ENCODE measurements at regions not wholly inside any gene's neighbourhood (a gene's known extent, or its start where the extent isn't known, plus 50 kb on each side); places are given as distances from the start of the nearest gene placed in this dataset.
A peak's percentile ranks its signal among the peaks of the same experiment; 100 is the strongest.

- Histone ChIP-seq H3K36me3 (ENCODE audit: insufficient read depth, low read length) (no peaks in the 10 kb centered on the region), H3K9me3 (ENCODE audit: low read length) (no peaks in the 10 kb centered on the region), H2AFZ (ENCODE audit: low read depth, low read length) (no peak overlapping the region), H3K27me3 (ENCODE audit: insufficient read depth, low read length) (no peaks in the 10 kb centered on the region), H3K4me1 (ENCODE audit: insufficient read depth, low read length) (no peaks in the 10 kb centered on the region), H3K4me3 (ENCODE audit: low read length) (no peak overlapping the region)
These were observed 188.0 kb downstream of the PMP22 start for GRCh38 chr17:15076991-15077663.

DNA sequence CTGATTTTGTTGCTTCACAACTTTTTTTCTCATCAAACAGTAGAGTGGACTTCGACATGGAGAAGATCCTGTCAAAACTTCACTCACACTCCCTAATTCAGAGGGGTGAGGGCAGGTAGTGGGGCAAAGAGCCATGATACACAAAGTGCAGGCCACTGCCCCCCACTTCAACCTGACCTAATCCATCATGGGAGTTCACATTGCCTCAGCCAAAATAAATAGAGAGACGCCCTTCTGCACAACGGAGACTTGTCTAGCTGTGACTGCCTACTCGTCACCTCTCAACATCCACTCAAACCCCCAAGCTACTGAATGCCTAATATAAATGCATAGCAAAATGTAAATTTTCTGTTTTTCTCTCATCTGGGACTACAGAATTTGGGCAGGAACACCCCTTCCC is 213.2 kb downstream of the PMP22 start:
- Histone ChIP-seq H3K4me3 (ENCODE audit: low read length) (no peak overlapping the region), H3K9me3 (ENCODE audit: low read length) (no peaks in the 10 kb centered on the region), H3K27me3 (ENCODE audit: insufficient read depth, low read length) (no peaks in the 10 kb centered on the region), H3K4me1 (ENCODE audit: insufficient read depth, low read length) (peaks cover 5% of the 10 kb centered on the region), H3K36me3 (ENCODE audit: insufficient read depth, low read length) (no peaks in the 10 kb centered on the region), H2AFZ (ENCODE audit: low read depth, low read length) (no peak overlapping the region)

DNA sequence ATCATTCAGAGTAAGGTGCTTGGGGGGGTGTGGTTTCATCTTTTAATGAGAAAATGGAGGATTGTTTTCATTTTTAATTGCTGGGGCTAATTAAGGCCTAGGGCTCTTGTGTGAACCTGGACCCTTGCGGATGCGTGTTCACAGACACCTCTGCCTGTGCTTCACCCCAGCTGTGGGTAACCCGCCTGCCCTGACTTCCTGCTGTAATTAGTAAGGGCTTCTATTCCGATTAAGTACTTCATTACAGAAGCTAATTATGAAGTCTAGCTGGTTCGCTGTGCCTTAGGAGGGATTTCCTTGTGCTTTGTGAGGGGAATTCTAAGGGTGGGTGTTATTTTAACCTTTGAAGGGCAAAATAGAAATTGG is 215.3 kb downstream of the PMP22 start:
- Histone ChIP-seq H2AFZ (ENCODE audit: low read depth, low read length) (peak overlapping the region; percentile 22), H3K4me3 (ENCODE audit: low read length) (no peak overlapping the region), H3K27me3 (ENCODE audit: insufficient read depth, low read length) (no peaks in the 10 kb centered on the region), H3K36me3 (ENCODE audit: insufficient read depth, low read length) (no peaks in the 10 kb centered on the region), H3K4me1 (ENCODE audit: insufficient read depth, low read length) (peaks cover 5% of the 10 kb centered on the region), H3K9me3 (ENCODE audit: low read length) (no peaks in the 10 kb centered on the region)

GRCh38 chr17:15048933-15049794 is 216.0 kb downstream of the PMP22 start:
- Histone ChIP-seq H3K4me1 (ENCODE audit: insufficient read depth, low read length) (peaks cover 5% of the 10 kb centered on the region), H3K9me3 (ENCODE audit: low read length) (no peaks in the 10 kb centered on the region), H3K27me3 (ENCODE audit: insufficient read depth, low read length) (no peaks in the 10 kb centered on the region), H2AFZ (ENCODE audit: low read depth, low read length) (peak overlapping the region; percentile 22), H3K36me3 (ENCODE audit: insufficient read depth, low read length) (no peaks in the 10 kb centered on the region), H3K4me3 (ENCODE audit: low read length) (no peak overlapping the region)

DNA sequence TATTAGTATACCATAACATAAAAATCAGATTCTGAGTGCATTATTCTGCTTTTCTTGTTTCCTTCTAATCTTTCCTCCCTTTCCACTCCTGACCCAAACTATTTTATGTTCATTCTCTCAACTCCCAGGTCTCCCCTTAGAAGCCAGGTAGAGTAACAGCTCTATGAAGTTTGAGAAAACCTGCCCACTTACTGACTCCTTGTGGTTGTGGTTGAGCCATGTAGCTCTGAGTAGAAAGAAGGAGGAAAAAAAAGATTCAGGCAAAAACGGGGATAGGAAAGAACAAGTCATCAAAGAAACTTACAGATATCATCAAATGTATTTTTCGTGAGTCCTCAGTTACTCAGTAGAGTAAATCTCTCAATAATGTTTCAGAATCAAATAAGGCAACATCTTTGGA is 216.7 kb downstream of the PMP22 start:
- H3K27me3 ChIP-seq (ENCODE audit: insufficient read depth, low read length): no peaks in the 10 kb centered on the region
- H2AFZ ChIP-seq (ENCODE audit: low read depth, low read length): no peak overlapping the region
- H3K4me1 ChIP-seq (ENCODE audit: insufficient read depth, low read length): peaks cover 5% of the 10 kb centered on the region
- no peak overlapping the region for H3K4me3 ChIP-seq (ENCODE audit: low read length)
- H3K36me3 ChIP-seq (ENCODE audit: insufficient read depth, low read length): no peaks in the 10 kb centered on the region
- H3K9me3 ChIP-seq (ENCODE audit: low read length): no peaks in the 10 kb centered on the region

GRCh38 chr17:15042311-15042710 is 222.8 kb downstream of the PMP22 start:
- peaks cover 2% of the 10 kb centered on the region for H3K27me3 ChIP-seq (ENCODE audit: insufficient read depth, low read length)
- no peaks in the 10 kb centered on the region for H3K4me1 ChIP-seq (ENCODE audit: insufficient read depth, low read length)
- H2AFZ ChIP-seq (ENCODE audit: low read depth, low read length): no peak overlapping the region
- no peaks in the 10 kb centered on the region for H3K36me3 ChIP-seq (ENCODE audit: insufficient read depth, low read length)
- H3K4me3 ChIP-seq (ENCODE audit: low read length): no peak overlapping the region
- H3K9me3 ChIP-seq (ENCODE audit: low read length): no peaks in the 10 kb centered on the region

DNA sequence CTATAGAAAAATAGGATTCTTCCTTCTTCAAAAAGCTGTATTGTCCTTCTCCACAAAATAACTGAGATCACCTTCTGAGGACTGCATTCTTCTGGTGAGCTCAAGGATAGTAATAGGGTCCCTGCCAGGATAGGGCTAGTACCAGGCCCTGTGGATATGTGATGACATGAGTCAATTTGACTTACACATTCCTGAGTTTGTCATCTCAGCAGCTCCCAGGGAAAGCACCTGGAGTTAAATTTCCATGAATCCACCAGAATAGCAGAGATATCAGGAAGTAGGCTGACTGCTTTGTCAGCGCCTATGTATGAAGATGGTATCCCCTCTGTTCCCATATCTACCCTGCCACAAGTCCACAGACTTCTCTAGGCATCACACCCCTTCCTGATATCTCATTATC is 225.8 kb downstream of the PMP22 start:
- H3K27me3 ChIP-seq (ENCODE audit: insufficient read depth, low read length): peaks cover 2% of the 10 kb centered on the region
- H2AFZ ChIP-seq (ENCODE audit: low read depth, low read length): no peak overlapping the region
- H3K36me3 ChIP-seq (ENCODE audit: insufficient read depth, low read length): no peaks in the 10 kb centered on the region
- H3K9me3 ChIP-seq (ENCODE audit: low read length): no peaks in the 10 kb centered on the region
- no peak overlapping the region for H3K4me3 ChIP-seq (ENCODE audit: low read length)
- H3K4me1 ChIP-seq (ENCODE audit: insufficient read depth, low read length): no peaks in the 10 kb centered on the region

- Histone ChIP-seq H2AFZ (ENCODE audit: low read depth, low read length) (no peak overlapping the region), H3K36me3 (ENCODE audit: insufficient read depth, low read length) (no peaks in the 10 kb centered on the region), H3K4me1 (ENCODE audit: insufficient read depth, low read length) (peaks cover 5% of the 10 kb centered on the region), H3K27me3 (ENCODE audit: insufficient read depth, low read length) (peaks cover 2% of the 10 kb centered on the region), H3K4me3 (ENCODE audit: low read length) (no peak overlapping the region), H3K9me3 (ENCODE audit: low read length) (no peaks in the 10 kb centered on the region)
These were observed 226.5 kb downstream of the PMP22 start for GRCh38 chr17:15038656-15039055.

GRCh38 chr17:15036238-15036637 is 228.9 kb downstream of the PMP22 start:
- Histone ChIP-seq H3K27me3 (ENCODE audit: insufficient read depth, low read length) (no peaks in the 10 kb centered on the region), H3K9me3 (ENCODE audit: low read length) (no peaks in the 10 kb centered on the region), H3K4me3 (ENCODE audit: low read length) (no peak overlapping the region), H3K4me1 (ENCODE audit: insufficient read depth, low read length) (peaks cover 16% of the 10 kb centered on the region), H3K36me3 (ENCODE audit: insufficient read depth, low read length) (no peaks in the 10 kb centered on the region), H2AFZ (ENCODE audit: low read depth, low read length) (no peak overlapping the region)

- no peak overlapping the region for H2AFZ ChIP-seq (ENCODE audit: low read depth, low read length)
- peaks cover 16% of the 10 kb centered on the region for H3K4me1 ChIP-seq (ENCODE audit: insufficient read depth, low read length)
- H3K4me3 ChIP-seq (ENCODE audit: low read length): no peak overlapping the region
- H3K9me3 ChIP-seq (ENCODE audit: low read length): no peaks in the 10 kb centered on the region
- H3K27me3 ChIP-seq (ENCODE audit: insufficient read depth, low read length): no peaks in the 10 kb centered on the region
- no peaks in the 10 kb centered on the region for H3K36me3 ChIP-seq (ENCODE audit: insufficient read depth, low read length)
These were observed 233.2 kb downstream of the PMP22 start for GRCh38 chr17:15031975-15032374.

DNA sequence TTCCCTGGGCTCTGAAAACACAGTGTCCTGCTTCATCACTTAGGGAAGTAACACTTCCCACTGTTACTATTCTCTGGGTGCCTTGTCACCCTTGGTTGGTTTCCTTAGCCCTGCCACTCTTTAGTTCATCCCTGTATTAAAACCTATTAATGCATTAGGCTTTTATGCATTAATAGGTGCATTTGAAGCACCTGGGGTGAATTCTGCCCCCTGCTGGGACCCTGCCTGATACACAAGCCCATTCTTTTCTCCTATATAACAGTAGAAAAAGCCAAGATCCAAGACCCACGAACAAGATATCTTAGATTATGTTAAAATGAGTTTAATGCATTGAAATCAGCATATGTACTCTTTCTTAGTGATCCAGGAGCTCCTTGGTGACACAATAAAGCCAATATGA is 235.7 kb downstream of the PMP22 start:
- Histone ChIP-seq H3K36me3 (ENCODE audit: insufficient read depth, low read length) (no peaks in the 10 kb centered on the region), H3K27me3 (ENCODE audit: insufficient read depth, low read length) (no peaks in the 10 kb centered on the region), H3K4me1 (ENCODE audit: insufficient read depth, low read length) (peaks cover 16% of the 10 kb centered on the region), H2AFZ (ENCODE audit: low read depth, low read length) (no peak overlapping the region), H3K4me3 (ENCODE audit: low read length) (no peak overlapping the region), H3K9me3 (ENCODE audit: low read length) (no peaks in the 10 kb centered on the region)

- no peaks in the 10 kb centered on the region for H3K27me3 ChIP-seq (ENCODE audit: insufficient read depth, low read length)
- H2AFZ ChIP-seq (ENCODE audit: low read depth, low read length): no peak overlapping the region
- no peaks in the 10 kb centered on the region for H3K9me3 ChIP-seq (ENCODE audit: low read length)
- H3K4me3 ChIP-seq (ENCODE audit: low read length): no peak overlapping the region
- H3K4me1 ChIP-seq (ENCODE audit: insufficient read depth, low read length): peaks cover 7% of the 10 kb centered on the region
- no peaks in the 10 kb centered on the region for H3K36me3 ChIP-seq (ENCODE audit: insufficient read depth, low read length)
These were observed 237.3 kb downstream of the PMP22 start for GRCh38 chr17:15027853-15028252.

GRCh38 chr17:15026088-15026487 is 239.0 kb downstream of the PMP22 start:
- H3K27me3 ChIP-seq (ENCODE audit: insufficient read depth, low read length): no peaks in the 10 kb centered on the region

More at GRCh38 chr17:15026088-15026487, 239.0 kb downstream of the PMP22 start:
- no peaks in the 10 kb centered on the region for H3K4me1 ChIP-seq (ENCODE audit: insufficient read depth, low read length)
- no peaks in the 10 kb centered on the region for H3K36me3 ChIP-seq (ENCODE audit: insufficient read depth, low read length)
- H3K4me3 ChIP-seq (ENCODE audit: low read length): no peak overlapping the region
- H2AFZ ChIP-seq (ENCODE audit: low read depth, low read length): no peak overlapping the region
- H3K9me3 ChIP-seq (ENCODE audit: low read length): no peaks in the 10 kb centered on the region
